ENCODE measurements at regions not wholly inside any gene's neighbourhood (a gene's known extent, or its start where the extent isn't known, plus 50 kb on each side); places are given as distances from the start of the nearest gene placed in this dataset.
A peak's percentile ranks its signal among the peaks of the same experiment; 100 is the strongest.

GRCh38 chr14:58697930-58698642, 60.3 kb downstream of the DACT1 start:
- DNase-seq = no peak

- no peak for DNase-seq
These were observed 62.0 kb downstream of the DACT1 start for GRCh38 chr14:58699681-58700205.

- no peak for DNase-seq
These were observed 63.4 kb downstream of the DACT1 start for GRCh38 chr14:58701156-58701555.

- DNase-seq = no peak
These were observed 63.8 kb downstream of the DACT1 start for GRCh38 chr14:58701604-58702003.

GRCh38 chr14:58702441-58703160, 64.8 kb downstream of the DACT1 start:
- DNase-seq = no peak

GRCh38 chr14:58703161-58703506, 65.4 kb downstream of the DACT1 start:
- no peak for DNase-seq

GRCh38 chr14:58705066-58705465, 67.3 kb downstream of the DACT1 start:
- DNase-seq = peak; percentile 33

GRCh38 chr14:58707949-58708348, 70.2 kb downstream of the DACT1 start:
- no peak for DNase-seq

- DNase-seq = no peak
These were observed 72.2 kb downstream of the DACT1 start for GRCh38 chr14:58709949-58710348.

- no peak for DNase-seq
These were observed 73.6 kb downstream of the DACT1 start for GRCh38 chr14:58711382-58711781.

GRCh38 chr14:58712357-58712756, 74.6 kb downstream of the DACT1 start:
- peak; percentile 53 for DNase-seq

GRCh38 chr14:58713677-58714076, 75.9 kb downstream of the DACT1 start:
- DNase-seq = no peak

- no peak for DNase-seq
These were observed 78.9 kb downstream of the DACT1 start for GRCh38 chr14:58716706-58717105.

GRCh38 chr14:58717211-58717610, 79.4 kb downstream of the DACT1 start:
- no peak for DNase-seq

- DNase-seq = no peak
These were observed 80.1 kb downstream of the DACT1 start for GRCh38 chr14:58717813-58718212.

GRCh38 chr14:58718226-58719205, 80.8 kb downstream of the DACT1 start:
- no peak for DNase-seq

GRCh38 chr14:58721723-58722122, 84.0 kb downstream of the DACT1 start:
- no peak for DNase-seq

- no peak for DNase-seq
These were observed 84.7 kb downstream of the DACT1 start for GRCh38 chr14:58722441-58722840.

- DNase-seq = no peak
These were observed 86.4 kb downstream of the DACT1 start for GRCh38 chr14:58724206-58724605.

- DNase-seq = no peak
These were observed 86.9 kb downstream of the DACT1 start for GRCh38 chr14:58724702-58725101.

GRCh38 chr14:58725226-58725625, 87.5 kb downstream of the DACT1 start:
- no peak for DNase-seq

GRCh38 chr14:58725871-58726270, 88.1 kb downstream of the DACT1 start:
- no peak for DNase-seq

- peak; percentile 66 for DNase-seq
These were observed 93.2 kb downstream of the DACT1 start for GRCh38 chr14:58730792-58731464.

Data from fibroblast of skin of right biceps (primary cell).